ENCODE measurements at regions not wholly inside any gene's neighbourhood (a gene's known extent, or its start where the extent isn't known, plus 50 kb on each side); places are given as distances from the start of the nearest gene placed in this dataset.

- no peak for DNase-seq
Measured at GRCh38 chr4:53682908-53683307, 91.6 kb upstream of the LNX1 start.

GRCh38 chr4:53682196-53682595 lies 90.9 kb upstream of the LNX1 start:
- no peak for DNase-seq

GRCh38 chr4:53680598-53680997 lies 89.3 kb upstream of the LNX1 start:
- no peak for DNase-seq

- DNase-seq = no peak
Measured at GRCh38 chr4:53680168-53680567, 88.9 kb upstream of the LNX1 start.

GRCh38 chr4:53676402-53676871 lies 85.2 kb upstream of the LNX1 start:
- DNase-seq = peak; percentile 86

- DNase-seq = no peak
Measured at GRCh38 chr4:53674903-53675302, 83.6 kb upstream of the LNX1 start.

GRCh38 chr4:53672873-53673272 lies 81.6 kb upstream of the LNX1 start:
- DNase-seq = no peak

GRCh38 chr4:53671757-53672156 lies 80.5 kb upstream of the LNX1 start:
- no peak for DNase-seq

- DNase-seq = no peak
Measured at GRCh38 chr4:53659737-53660136, 68.5 kb upstream of the LNX1 start.

- DNase-seq = no peak
Measured at GRCh38 chr4:53659112-53659511, 67.8 kb upstream of the LNX1 start.

GRCh38 chr4:53658029-53658428 lies 66.7 kb upstream of the LNX1 start:
- no peak for DNase-seq

- DNase-seq = peak; percentile 60
Measured at GRCh38 chr4:53656421-53656981, 65.2 kb upstream of the LNX1 start.

GRCh38 chr4:53654300-53654758 lies 63.0 kb upstream of the LNX1 start:
- no peak for DNase-seq

- peak; percentile 79 for DNase-seq
Measured at GRCh38 chr4:53653484-53654053, 62.3 kb upstream of the LNX1 start.

GRCh38 chr4:53651156-53651735 lies 60.0 kb upstream of the LNX1 start:
- DNase-seq = no peak

- no peak for DNase-seq
Measured at GRCh38 chr4:53649357-53649756, 58.1 kb upstream of the LNX1 start.

- DNase-seq = peak; percentile 80
Measured at GRCh38 chr4:53647547-53647946, 56.3 kb upstream of the LNX1 start.

- no peak for DNase-seq
Measured at GRCh38 chr4:53646795-53647194, 55.5 kb upstream of the LNX1 start.

- peak; percentile 42 for DNase-seq
Measured at GRCh38 chr4:53645108-53645507, 53.8 kb upstream of the LNX1 start.

- DNase-seq = peak; percentile 87
Measured at GRCh38 chr4:53644607-53645006, 53.3 kb upstream of the LNX1 start.

Measured in MV-4-11 (cell line).